ENCODE measurements at regions not wholly inside any gene's neighbourhood (a gene's known extent, or its start where the extent isn't known, plus 50 kb on each side); places are given as distances from the start of the nearest gene placed in this dataset.

- no peak overlapping the region for H3K4me2 ChIP-seq (ENCODE audit: insufficient read depth, low read length)
- no peak overlapping the region for H3K27ac ChIP-seq (ENCODE audit: low read depth, low read length)
- H4K20me1 ChIP-seq (ENCODE audit: insufficient read depth, low read length): no peaks in the 10 kb centered on the region
- H2AFZ ChIP-seq (ENCODE audit: low read length): no peak overlapping the region
- peaks cover 4% of the 10 kb centered on the region for H3K9me3 ChIP-seq (ENCODE audit: low read depth, low read length)
- DNase-seq (ENCODE audit: insufficient read length, low spot score, missing footprints): no peak
- TF ChIP-seq, protein P1, sequence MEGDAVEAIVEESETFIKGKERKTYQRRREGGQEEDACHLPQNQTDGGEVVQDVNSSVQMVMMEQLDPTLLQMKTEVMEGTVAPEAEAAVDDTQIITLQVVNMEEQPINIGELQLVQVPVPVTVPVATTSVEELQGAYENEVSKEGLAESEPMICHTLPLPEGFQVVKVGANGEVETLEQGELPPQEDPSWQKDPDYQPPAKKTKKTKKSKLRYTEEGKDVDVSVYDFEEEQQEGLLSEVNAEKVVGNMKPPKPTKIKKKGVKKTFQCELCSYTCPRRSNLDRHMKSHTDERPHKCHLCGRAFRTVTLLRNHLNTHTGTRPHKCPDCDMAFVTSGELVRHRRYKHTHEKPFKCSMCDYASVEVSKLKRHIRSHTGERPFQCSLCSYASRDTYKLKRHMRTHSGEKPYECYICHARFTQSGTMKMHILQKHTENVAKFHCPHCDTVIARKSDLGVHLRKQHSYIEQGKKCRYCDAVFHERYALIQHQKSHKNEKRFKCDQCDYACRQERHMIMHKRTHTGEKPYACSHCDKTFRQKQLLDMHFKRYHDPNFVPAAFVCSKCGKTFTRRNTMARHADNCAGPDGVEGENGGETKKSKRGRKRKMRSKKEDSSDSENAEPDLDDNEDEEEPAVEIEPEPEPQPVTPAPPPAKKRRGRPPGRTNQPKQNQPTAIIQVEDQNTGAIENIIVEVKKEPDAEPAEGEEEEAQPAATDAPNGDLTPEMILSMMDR (IDR thresholded peaks at IDR 0.05; ENCODE audit: extremely low read depth, low read depth, low read length): no peak
- H3K79me2 ChIP-seq (ENCODE audit: insufficient read depth, low read length): no peaks in the 10 kb centered on the region
- no peaks in the 10 kb centered on the region for H3K4me1 ChIP-seq (ENCODE audit: insufficient read depth, low read length)
- H3K27me3 ChIP-seq (ENCODE audit: insufficient read depth, low read length): no peaks in the 10 kb centered on the region
- H3K4me3 ChIP-seq (ENCODE audit: insufficient read depth, low read length): no peak overlapping the region
- H3K36me3 ChIP-seq (ENCODE audit: insufficient read depth, low read length): no peaks in the 10 kb centered on the region
These were observed 67.4 kb upstream of the SPINK5 start for GRCh38 chr5:147996379-147996778.

DNA sequence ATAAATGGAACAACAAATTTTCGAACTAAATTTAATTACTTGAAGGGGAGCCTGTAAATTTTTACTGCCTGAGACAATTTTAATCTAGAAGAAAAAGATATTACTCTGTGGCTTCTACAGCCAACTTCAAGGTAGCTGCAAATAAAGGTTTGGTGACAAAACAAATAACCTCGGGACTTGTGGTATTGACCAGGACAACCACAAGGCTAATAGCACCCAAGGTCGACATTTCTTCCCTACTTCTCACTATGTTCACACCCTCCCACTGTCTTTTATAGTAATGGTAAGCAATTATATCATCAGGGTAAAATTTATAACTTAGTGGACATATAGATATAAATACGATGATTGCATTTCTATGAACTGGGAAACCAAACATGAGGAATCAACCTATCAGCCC, 67.9 kb upstream of the SPINK5 start:
- H3K36me3 ChIP-seq (ENCODE audit: insufficient read depth, low read length): no peaks in the 10 kb centered on the region
- peaks cover 3% of the 10 kb centered on the region for H3K9me3 ChIP-seq (ENCODE audit: low read depth, low read length)
- H2AFZ ChIP-seq (ENCODE audit: low read length): no peak overlapping the region
- no peak overlapping the region for H3K4me3 ChIP-seq (ENCODE audit: insufficient read depth, low read length)
- TF ChIP-seq, protein P1 (IDR thresholded peaks at IDR 0.05; ENCODE audit: extremely low read depth, low read depth, low read length): no peak
- no peak overlapping the region for H3K4me2 ChIP-seq (ENCODE audit: insufficient read depth, low read length)
- no peaks in the 10 kb centered on the region for H3K27me3 ChIP-seq (ENCODE audit: insufficient read depth, low read length)
- H4K20me1 ChIP-seq (ENCODE audit: insufficient read depth, low read length): no peaks in the 10 kb centered on the region
- no peaks in the 10 kb centered on the region for H3K79me2 ChIP-seq (ENCODE audit: insufficient read depth, low read length)
- H3K4me1 ChIP-seq (ENCODE audit: insufficient read depth, low read length): no peaks in the 10 kb centered on the region
- DNase-seq (ENCODE audit: insufficient read length, low spot score, missing footprints): no peak
- no peak overlapping the region for H3K27ac ChIP-seq (ENCODE audit: low read depth, low read length)

DNA sequence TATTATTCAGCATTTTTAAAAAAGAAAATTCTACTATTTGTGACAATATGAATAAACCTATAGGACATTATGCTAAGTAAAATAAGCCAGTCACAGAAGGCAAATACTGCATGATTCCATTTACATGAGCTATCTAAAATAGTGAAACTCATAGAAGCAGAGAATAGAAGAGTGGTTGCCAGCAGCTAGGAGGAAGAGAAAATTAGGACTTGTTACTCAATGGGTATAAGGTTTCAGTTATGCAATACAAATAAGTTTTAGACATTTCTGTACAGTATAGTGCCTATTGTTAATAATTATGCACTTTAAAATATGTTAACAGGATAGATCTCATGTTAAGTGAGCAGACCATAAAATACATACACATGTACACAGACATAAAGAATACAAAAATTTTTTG, 73.8 kb upstream of the SPINK5 start:
- DNase-seq (ENCODE audit: insufficient read length, low spot score, missing footprints): no peak
- Histone ChIP-seq H3K4me2 (ENCODE audit: insufficient read depth, low read length) (no peak overlapping the region), H3K79me2 (ENCODE audit: insufficient read depth, low read length) (no peaks in the 10 kb centered on the region), H3K27me3 (ENCODE audit: insufficient read depth, low read length) (no peaks in the 10 kb centered on the region), H2AFZ (ENCODE audit: low read length) (no peak overlapping the region), H4K20me1 (ENCODE audit: insufficient read depth, low read length) (no peaks in the 10 kb centered on the region), H3K4me1 (ENCODE audit: insufficient read depth, low read length) (no peaks in the 10 kb centered on the region), H3K27ac (ENCODE audit: low read depth, low read length) (no peak overlapping the region), H3K4me3 (ENCODE audit: insufficient read depth, low read length) (no peak overlapping the region), H3K9me3 (ENCODE audit: low read depth, low read length) (no peaks in the 10 kb centered on the region), H3K36me3 (ENCODE audit: insufficient read depth, low read length) (no peaks in the 10 kb centered on the region)
- TF ChIP-seq, protein P1 (IDR thresholded peaks at IDR 0.05; ENCODE audit: extremely low read depth, low read depth, low read length): no peak

- no peak overlapping the region for H3K4me2 ChIP-seq (ENCODE audit: insufficient read depth, low read length)
- TF ChIP-seq, protein P1 (IDR thresholded peaks at IDR 0.05; ENCODE audit: extremely low read depth, low read depth, low read length): no peak
- H2AFZ ChIP-seq (ENCODE audit: low read length): no peak overlapping the region
- H3K79me2 ChIP-seq (ENCODE audit: insufficient read depth, low read length): no peaks in the 10 kb centered on the region
- H3K27ac ChIP-seq (ENCODE audit: low read depth, low read length): no peak overlapping the region
- H3K27me3 ChIP-seq (ENCODE audit: insufficient read depth, low read length): no peaks in the 10 kb centered on the region
- no peaks in the 10 kb centered on the region for H3K4me1 ChIP-seq (ENCODE audit: insufficient read depth, low read length)
- H3K36me3 ChIP-seq (ENCODE audit: insufficient read depth, low read length): no peaks in the 10 kb centered on the region
- no peak overlapping the region for H3K4me3 ChIP-seq (ENCODE audit: insufficient read depth, low read length)
- DNase-seq (ENCODE audit: insufficient read length, low spot score, missing footprints): no peak
- H3K9me3 ChIP-seq (ENCODE audit: low read depth, low read length): no peaks in the 10 kb centered on the region
- no peaks in the 10 kb centered on the region for H4K20me1 ChIP-seq (ENCODE audit: insufficient read depth, low read length)
These were observed 74.5 kb upstream of the SPINK5 start for GRCh38 chr5:147989239-147989638.

All from osteoblast (primary cell).